GM12865 (cell line): ENCODE measurements at regions not wholly inside any gene's neighbourhood (a gene's known extent, or its start where the extent isn't known, plus 50 kb on each side); places are given as distances from the start of the nearest gene placed in this dataset.
"Not testable (repeated sequence)": the region's sequence is repeated elsewhere in the genome, so short reads cannot be mapped to it uniquely, and the experiment has no call there.

Source experiments
- DNase-seq: peaks from one replicate; pipeline ENCODE4 v3.0.0; 2010; ENCODE audit warnings: low read depth
- H3K4me3 ChIP-seq: 2 replicates; pipeline ENCODE4 v1.5.1; 2011; ENCODE audit warnings: mild to moderate bottlenecking, low read depth, low read length, control low read depth
- TF ChIP-seq, protein P1 (sequence below): IDR thresholded peaks from 2 replicates; pipeline ENCODE4 v1.5.1; 2011; ENCODE audit warnings: low read length, control low read depth, low read depth, inconsistent platforms; ENCODE audit not compliant: insufficient read depth; ENCODE audit errors: missing control alignments

DNA sequence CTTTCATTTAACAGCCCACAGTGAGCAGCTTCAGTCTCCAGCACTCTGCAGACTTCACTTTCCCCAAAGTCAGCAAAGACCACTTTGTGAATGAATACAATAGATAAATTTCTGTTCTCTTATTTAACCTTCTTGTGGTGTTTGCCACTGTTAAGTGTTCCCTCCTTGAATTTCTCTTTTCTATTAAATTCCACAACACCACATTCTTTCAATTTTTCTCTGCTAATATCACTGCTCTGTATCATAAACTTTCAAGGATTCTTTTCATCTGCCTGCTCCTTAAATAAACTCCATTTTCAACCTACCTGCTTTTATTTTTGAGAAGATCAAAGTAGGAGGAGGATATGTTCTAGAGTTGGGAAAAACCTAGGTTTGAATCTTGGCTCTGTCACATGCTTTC lies 739.5 kb upstream of the GRAMD2B start:
- H3K4me3 ChIP-seq, result no peak overlapping the region
- no peak for DNase-seq
- TF ChIP-seq, protein P1, sequence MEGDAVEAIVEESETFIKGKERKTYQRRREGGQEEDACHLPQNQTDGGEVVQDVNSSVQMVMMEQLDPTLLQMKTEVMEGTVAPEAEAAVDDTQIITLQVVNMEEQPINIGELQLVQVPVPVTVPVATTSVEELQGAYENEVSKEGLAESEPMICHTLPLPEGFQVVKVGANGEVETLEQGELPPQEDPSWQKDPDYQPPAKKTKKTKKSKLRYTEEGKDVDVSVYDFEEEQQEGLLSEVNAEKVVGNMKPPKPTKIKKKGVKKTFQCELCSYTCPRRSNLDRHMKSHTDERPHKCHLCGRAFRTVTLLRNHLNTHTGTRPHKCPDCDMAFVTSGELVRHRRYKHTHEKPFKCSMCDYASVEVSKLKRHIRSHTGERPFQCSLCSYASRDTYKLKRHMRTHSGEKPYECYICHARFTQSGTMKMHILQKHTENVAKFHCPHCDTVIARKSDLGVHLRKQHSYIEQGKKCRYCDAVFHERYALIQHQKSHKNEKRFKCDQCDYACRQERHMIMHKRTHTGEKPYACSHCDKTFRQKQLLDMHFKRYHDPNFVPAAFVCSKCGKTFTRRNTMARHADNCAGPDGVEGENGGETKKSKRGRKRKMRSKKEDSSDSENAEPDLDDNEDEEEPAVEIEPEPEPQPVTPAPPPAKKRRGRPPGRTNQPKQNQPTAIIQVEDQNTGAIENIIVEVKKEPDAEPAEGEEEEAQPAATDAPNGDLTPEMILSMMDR, result no peak

DNA sequence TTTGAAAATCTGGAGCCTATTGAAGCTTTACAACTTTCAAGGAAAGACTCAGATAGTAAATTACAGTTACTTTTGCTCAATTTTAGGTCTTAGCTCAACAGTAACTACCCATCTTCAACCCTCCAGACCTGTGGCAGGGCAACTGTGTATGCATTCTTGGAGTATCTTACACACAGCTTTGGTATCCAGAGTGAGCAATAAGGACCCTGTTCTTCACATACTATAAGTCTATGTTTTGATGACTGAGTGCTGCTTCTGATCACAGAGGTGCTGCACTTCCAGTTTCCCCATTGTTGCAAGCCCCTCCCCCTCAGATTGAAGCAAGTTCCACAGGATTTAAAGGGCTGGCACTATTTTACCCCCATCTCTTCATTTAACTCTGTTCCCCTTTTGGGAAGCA lies 737.4 kb upstream of the GRAMD2B start:
- no peak for DNase-seq
- no peak overlapping the region for H3K4me3 ChIP-seq
- TF ChIP-seq, protein P1, result no peak

DNA sequence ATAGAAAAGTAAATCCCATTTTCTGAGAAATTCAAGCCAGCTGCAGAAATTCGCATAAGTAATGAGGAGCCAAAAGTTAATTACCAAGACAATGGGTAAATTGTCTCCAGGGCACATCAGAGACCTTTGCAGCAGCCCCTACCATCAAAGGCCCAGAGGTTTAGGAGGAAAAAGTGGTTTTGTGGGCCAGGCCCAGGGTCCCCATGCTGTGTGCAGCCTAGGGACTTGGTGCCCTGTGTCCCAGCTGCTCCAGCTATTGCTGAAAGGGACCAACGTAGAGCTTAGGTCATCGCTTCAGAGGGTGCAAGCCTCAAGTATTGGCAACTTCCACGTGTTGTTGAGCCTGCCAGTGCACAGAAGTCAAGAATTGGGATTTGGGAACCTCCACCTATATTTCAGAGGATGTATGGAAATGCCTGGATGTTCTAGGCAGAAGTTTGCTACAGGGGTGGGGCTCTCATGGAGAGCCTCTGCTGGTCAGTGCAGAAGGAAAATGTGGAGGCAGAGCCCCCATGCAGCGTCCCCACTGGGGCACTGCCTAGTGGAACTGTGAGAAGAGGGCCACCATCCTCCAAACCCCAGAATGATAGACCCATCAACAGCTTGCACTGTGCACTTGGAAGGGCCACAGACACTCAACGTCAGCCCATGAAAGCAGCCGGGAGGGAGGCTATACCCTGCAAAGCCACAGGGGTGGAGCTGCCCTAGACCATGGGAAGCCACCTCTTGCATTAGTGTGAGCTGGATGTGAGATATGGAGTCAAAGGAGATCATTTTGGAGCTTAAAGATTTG lies 731.3 kb upstream of the GRAMD2B start:
- not testable (repeated sequence) for DNase-seq

DNA sequence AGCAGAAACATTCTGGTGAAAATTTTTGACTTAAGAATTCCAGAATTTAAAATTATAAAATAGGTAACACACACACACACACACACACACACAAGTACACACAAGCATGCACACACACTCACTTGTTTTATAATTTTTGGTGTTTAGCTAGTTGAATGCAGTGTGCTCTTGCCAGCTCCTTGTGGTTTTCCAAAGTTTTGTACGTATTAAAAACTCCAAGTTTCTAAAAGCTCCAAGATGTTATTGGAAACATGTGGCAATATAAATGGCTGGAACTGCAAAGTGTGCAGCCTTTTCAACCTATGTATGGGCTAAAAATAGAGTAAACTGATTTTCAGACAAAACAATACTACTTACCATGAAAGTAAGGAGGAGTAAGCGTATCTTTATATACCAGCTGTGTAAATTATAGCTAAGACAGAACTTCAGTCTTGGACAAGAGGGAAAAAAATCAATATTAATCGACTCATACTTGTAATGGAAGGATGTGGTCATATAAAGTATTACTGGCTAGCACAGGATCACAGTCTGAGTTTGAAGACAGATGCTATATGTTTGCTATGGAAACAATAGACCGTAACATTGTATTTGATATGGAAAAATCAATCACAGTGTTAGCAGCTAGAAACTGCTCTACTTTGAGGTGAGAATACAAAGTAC lies 727.1 kb upstream of the GRAMD2B start:
- no peak overlapping the region for H3K4me3 ChIP-seq
- TF ChIP-seq, protein P1, result no peak
- DNase-seq, result no peak

More for the DNA sequence above, 731.3 kb upstream of the GRAMD2B start:
- not testable (repeated sequence) for H3K4me3 ChIP-seq

DNA sequence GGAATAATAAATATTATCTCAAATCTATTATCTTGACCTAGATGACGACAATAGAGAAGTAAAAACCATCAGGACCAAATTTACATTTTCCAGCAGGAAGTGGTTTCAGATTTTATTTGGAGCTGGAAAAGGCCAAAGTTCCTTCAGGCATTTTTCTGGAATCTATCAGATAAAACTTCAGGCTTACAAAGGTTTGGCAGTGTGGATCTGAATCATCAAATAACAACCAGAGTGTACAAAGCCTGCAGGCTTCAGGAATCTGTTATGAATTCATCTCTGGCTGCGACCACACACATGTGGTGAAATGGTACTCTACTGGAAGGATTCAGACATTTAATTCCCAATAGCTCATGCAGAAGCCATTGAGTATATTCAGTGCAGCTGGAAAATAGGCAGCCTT lies 726.4 kb upstream of the GRAMD2B start:
- DNase-seq, result no peak
- no peak overlapping the region for H3K4me3 ChIP-seq
- TF ChIP-seq, protein P1, result no peak

DNA sequence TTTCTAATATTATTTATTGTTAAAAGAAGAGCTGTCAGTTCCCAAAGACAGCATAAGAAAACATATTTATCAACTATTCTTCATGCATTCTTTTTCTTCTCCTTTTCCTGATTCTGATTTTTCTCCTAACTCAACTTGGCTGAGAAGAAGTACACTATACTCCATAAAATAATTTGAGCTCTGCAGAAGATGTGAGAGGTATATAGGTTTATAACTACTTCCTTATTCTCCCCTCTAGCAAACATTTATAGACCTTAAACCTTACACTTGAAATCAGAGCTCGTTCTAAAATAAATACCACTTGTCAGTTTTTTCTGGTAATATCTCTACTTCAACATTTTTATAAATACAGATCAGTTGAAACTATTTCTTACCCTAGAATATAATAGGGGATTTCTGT lies 724.8 kb upstream of the GRAMD2B start:
- DNase-seq, result no peak
- TF ChIP-seq, protein P1, result no peak

DNA sequence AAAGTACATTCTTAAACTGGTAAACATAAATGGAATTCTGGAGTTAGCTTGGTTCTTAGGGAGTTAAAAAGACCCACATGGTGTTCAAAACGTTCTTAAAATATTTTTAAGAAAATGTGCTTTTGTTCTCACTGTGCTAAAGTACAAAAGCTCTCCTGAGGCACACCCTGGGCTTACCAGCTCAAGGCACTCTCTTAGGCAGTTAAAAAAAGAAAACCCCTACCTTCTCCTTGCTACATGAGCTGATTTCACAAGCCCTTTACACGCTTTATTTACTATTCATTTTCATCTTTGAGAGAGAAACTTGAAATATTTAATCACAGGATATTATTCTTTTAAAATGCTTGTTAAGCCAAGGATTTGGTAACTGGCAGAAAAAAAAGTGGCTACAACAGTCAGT lies 723.3 kb upstream of the GRAMD2B start:
- TF ChIP-seq, protein P1, result no peak
- H3K4me3 ChIP-seq, result no peak overlapping the region

More for the DNA sequence above, 724.8 kb upstream of the GRAMD2B start:
- H3K4me3 ChIP-seq, result no peak overlapping the region

More for the DNA sequence above, 723.3 kb upstream of the GRAMD2B start:
- DNase-seq, result no peak
